K562 (cell line): ENCODE measurements at regions not wholly inside any gene's neighbourhood (a gene's known extent, or its start where the extent isn't known, plus 50 kb on each side); places are given as distances from the start of the nearest gene placed in this dataset.

Experiments used
- CHD1 ChIP-seq: fragments of 200-600 bp; sonication (generic); IDR thresholded peaks from one replicate; pipeline ENCODE4 v1.6.1; 2012; ENCODE audit warnings: mild to moderate bottlenecking, moderate library complexity, low read length, inconsistent platforms
- ESRRA ChIP-seq: fragments of 450-650 bp; IDR thresholded peaks from 2 replicates; pipeline ENCODE4 v1.6.1; 2014; ENCODE audit warnings: low read depth, mild to moderate bottlenecking, moderate library complexity, borderline replicate concordance
- NFIC ChIP-seq: fragments of 450-650 bp; IDR thresholded peaks from 2 replicates; pipeline ENCODE4 v1.6.1; 2017; ENCODE audit warnings: mild to moderate bottlenecking, inconsistent platforms
- TARDBP ChIP-seq: fragments of 450-650 bp; IDR thresholded peaks from 2 replicates; pipeline ENCODE4 v1.6.1; 2016
- TF ChIP-seq, protein P1 (sequence below): sonication (generic); formaldehyde crosslinking; IDR thresholded peaks from 2 replicates; pipeline ENCODE4 v1.8.1; 2022; ENCODE audit warnings: missing genetic modification reagents

DNA sequence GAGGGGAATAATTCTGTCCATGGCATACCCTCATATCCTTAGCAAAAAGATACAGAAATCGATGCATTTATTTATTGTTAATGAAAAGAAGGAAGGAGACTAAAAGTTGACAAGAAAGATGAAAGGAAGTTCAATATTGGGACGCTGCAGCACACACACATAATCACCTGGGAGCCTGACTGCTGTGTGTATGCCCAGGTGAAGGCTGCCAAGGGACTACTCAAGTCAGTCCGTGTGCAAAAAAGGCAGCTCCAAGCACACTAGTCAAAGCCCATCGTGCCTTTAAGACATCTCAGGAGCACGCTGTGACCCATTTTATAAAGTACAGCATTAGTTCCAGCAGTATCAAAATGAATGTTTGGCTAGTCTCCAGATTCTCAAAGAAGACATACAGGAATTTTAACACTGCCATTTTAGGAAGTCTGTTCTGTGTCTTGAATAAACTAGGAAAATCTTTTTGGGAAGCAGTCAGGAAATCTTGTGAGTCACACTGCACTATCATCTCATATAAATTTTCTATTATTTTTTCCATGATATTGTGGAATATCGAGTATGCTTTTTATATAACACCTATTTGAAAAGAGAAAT lies 363.9 kb downstream of the GASK1B start:
- TF ChIP-seq NFIC (no peak), TARDBP (no peak), ESRRA (no peak), CHD1 (no peak)
- TF ChIP-seq, protein P1, sequence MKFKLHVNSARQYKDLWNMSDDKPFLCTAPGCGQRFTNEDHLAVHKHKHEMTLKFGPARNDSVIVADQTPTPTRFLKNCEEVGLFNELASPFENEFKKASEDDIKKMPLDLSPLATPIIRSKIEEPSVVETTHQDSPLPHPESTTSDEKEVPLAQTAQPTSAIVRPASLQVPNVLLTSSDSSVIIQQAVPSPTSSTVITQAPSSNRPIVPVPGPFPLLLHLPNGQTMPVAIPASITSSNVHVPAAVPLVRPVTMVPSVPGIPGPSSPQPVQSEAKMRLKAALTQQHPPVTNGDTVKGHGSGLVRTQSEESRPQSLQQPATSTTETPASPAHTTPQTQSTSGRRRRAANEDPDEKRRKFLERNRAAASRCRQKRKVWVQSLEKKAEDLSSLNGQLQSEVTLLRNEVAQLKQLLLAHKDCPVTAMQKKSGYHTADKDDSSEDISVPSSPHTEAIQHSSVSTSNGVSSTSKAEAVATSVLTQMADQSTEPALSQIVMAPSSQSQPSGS, result no peak
